ENCODE measurements at regions not wholly inside any gene's neighbourhood (a gene's known extent, or its start where the extent isn't known, plus 50 kb on each side); places are given as distances from the start of the nearest gene placed in this dataset.

- Histone ChIP-seq H3K27ac (no peak overlapping the region), H3K4me3 (no peak overlapping the region), H3K27me3 (no peaks in the 10 kb centered on the region), H3K9me3 (peaks cover 0 to 3% (median 0%) of the 10 kb centered on the region in 4 donors), H3K36me3 (no peaks in the 10 kb centered on the region), H3K4me1 (no peaks in the 10 kb centered on the region)
- 57 to 62% methylated on average over 6 of the region's 6 CpGs for WGBS, 2 donors
- DNase-seq (no peak), ATAC-seq (ENCODE audit: low FRiP score in 2 of 2) (peak in 1 of 2 donors; percentile 35)
- TF ChIP-seq CTCF (IDR thresholded peaks at IDR 0.05) = peak in 2 of 6 experiments; percentile 20 to 25
- TF ChIP-seq POLR2AphosphoS5 (IDR thresholded peaks at IDR 0.05) = no peak
Measured at GRCh38 chr1:217333939-217334338, 297.0 kb downstream of the GPATCH2 start.

GRCh38 chr1:217332431-217333065 is 298.3 kb downstream of the GPATCH2 start:
- Histone ChIP-seq H3K36me3 (no peaks in the 10 kb centered on the region), H3K27ac (no peak overlapping the region), H3K4me3 (no peak overlapping the region), H3K27me3 (no peaks in the 10 kb centered on the region), H3K9me3 (peaks cover 0 to 3% (median 0%) of the 10 kb centered on the region in 4 donors), H3K4me1 (no peaks in the 10 kb centered on the region)
- 77 to 89% methylated on average over 4 of the region's 4 CpGs for WGBS, 2 donors
- DNase-seq (no peak), ATAC-seq (ENCODE audit: low FRiP score in 2 of 2) (no peak)
- TF ChIP-seq EP300 (IDR thresholded peaks at IDR 0.05) = no peak
- TF ChIP-seq POLR2AphosphoS5 (IDR thresholded peaks at IDR 0.05) = no peak
- TF ChIP-seq CTCF (IDR thresholded peaks at IDR 0.05) = no peak
- no peak for TF ChIP-seq POLR2A (IDR thresholded peaks at IDR 0.05)

- TF ChIP-seq POLR2AphosphoS5 (IDR thresholded peaks at IDR 0.05) (no peak), EP300 (IDR thresholded peaks at IDR 0.05) (no peak), CTCF (IDR thresholded peaks at IDR 0.05) (no peak), POLR2A (IDR thresholded peaks at IDR 0.05) (no peak)
- no peak for ATAC-seq (ENCODE audit: low FRiP score in 2 of 2)
- H3K4me1 ChIP-seq = no peaks in the 10 kb centered on the region
- H3K36me3 ChIP-seq = no peaks in the 10 kb centered on the region
- DNase-seq = no peak
- H3K27me3 ChIP-seq = no peaks in the 10 kb centered on the region
- H3K4me3 ChIP-seq = no peak overlapping the region
- WGBS, 2 donors = 39 to 51% methylated on average over 4 of the region's 4 CpGs
- no peak overlapping the region for H3K27ac ChIP-seq
- peaks cover 0 to 3% (median 0%) of the 10 kb centered on the region in 4 donors for H3K9me3 ChIP-seq
Measured at GRCh38 chr1:217331698-217332097, 299.2 kb downstream of the GPATCH2 start.

GRCh38 chr1:217327901-217328300 is 303.0 kb downstream of the GPATCH2 start:
- Histone ChIP-seq H3K27ac (no peak overlapping the region), H3K36me3 (no peaks in the 10 kb centered on the region), H3K4me1 (no peaks in the 10 kb centered on the region), H3K27me3 (no peaks in the 10 kb centered on the region), H3K4me3 (no peak overlapping the region), H3K9me3 (peaks cover 0 to 3% (median 0%) of the 10 kb centered on the region in 4 donors)
- ATAC-seq (ENCODE audit: low FRiP score in 2 of 2) (no peak), DNase-seq (no peak)
- TF ChIP-seq CTCF (IDR thresholded peaks at IDR 0.05) (no peak), POLR2A (IDR thresholded peaks at IDR 0.05) (no peak), EP300 (IDR thresholded peaks at IDR 0.05) (no peak), POLR2AphosphoS5 (IDR thresholded peaks at IDR 0.05) (no peak)
- WGBS, 2 donors = 78 to 87% methylated on average over 3 of the region's 3 CpGs

GRCh38 chr1:217322834-217323233 is 308.1 kb downstream of the GPATCH2 start:
- 43 to 48% methylated on average over 2 of the region's 2 CpGs for WGBS, 2 donors
- H3K27me3 ChIP-seq = no peaks in the 10 kb centered on the region
- H3K36me3 ChIP-seq = no peaks in the 10 kb centered on the region
- H3K4me1 ChIP-seq = no peaks in the 10 kb centered on the region
- no peaks in the 10 kb centered on the region for H3K9me3 ChIP-seq
- DNase-seq (no peak), ATAC-seq (ENCODE audit: low FRiP score in 2 of 2) (no peak)
- no peak overlapping the region for H3K4me3 ChIP-seq
- H3K27ac ChIP-seq = no peak overlapping the region
- TF ChIP-seq POLR2AphosphoS5 (IDR thresholded peaks at IDR 0.05) = no peak
- TF ChIP-seq POLR2A (IDR thresholded peaks at IDR 0.05) = no peak
- TF ChIP-seq CTCF (IDR thresholded peaks at IDR 0.05) = no peak
- no peak for TF ChIP-seq EP300 (IDR thresholded peaks at IDR 0.05)
